H1 (cell line): ENCODE measurements at regions not wholly inside any gene's neighbourhood (a gene's known extent, or its start where the extent isn't known, plus 50 kb on each side); places are given as distances from the start of the nearest gene placed in this dataset.

ENCODE experiments used
- CBX8 ChIP-seq: fragments of 300-800, 300-1000 bp; sonication (generic); IDR thresholded peaks from 2 replicates; pipeline ENCODE4 v1.7.1; 2016; ENCODE audit warnings: low read depth, low read length, borderline replicate concordance
- CHD1 ChIP-seq: IDR thresholded peaks from 2 replicates; pipeline ENCODE4 v1.6.1; 2012; ENCODE audit warnings: low read depth, low read length, improper control_type of control experiment
- CTCF ChIP-seq, 3 experiments: IDR thresholded peaks; 1 replicate in 2 of 3; 2 replicates in 1 of 3; pipeline versions ENCODE4 v1.5.1 to v1.6.1; 2011; ENCODE audit warnings: low read length in 3 of 3, mild to moderate bottlenecking in 3 of 3, inconsistent platforms in 2 of 3, low read depth in 1 of 3, moderate library complexity in 1 of 3; ENCODE audit not compliant: insufficient read depth in 1 of 3; ENCODE audit errors: control extremely low read depth in 1 of 3
- KDM5A ChIP-seq: fragments of 200-600 bp; IDR thresholded peaks from 2 replicates; pipeline ENCODE4 v1.7.1; 2012; ENCODE audit warnings: mild to moderate bottlenecking, low read length, inconsistent platforms, mixed read lengths

GRCh38 chr19:23531231-23531790, 136.0 kb upstream of the ZNF91 start (continued):
- no peak for TF ChIP-seq KDM5A
- TF ChIP-seq CBX8, result no peak
- no peak for TF ChIP-seq CTCF (IDR thresholded peaks at IDR 0.05; ENCODE audit: control extremely low read depth in 1 of 3, insufficient read depth in 1 of 3, low read depth in 1 of 3, low read length in 3 of 3)
- no peak for TF ChIP-seq CHD1
